GM21717 (cell line): ENCODE measurements at regions not wholly inside any gene's neighbourhood (a gene's known extent, or its start where the extent isn't known, plus 50 kb on each side); places are given as distances from the start of the nearest gene placed in this dataset.
"Not testable (repeated sequence)": the region's sequence is repeated elsewhere in the genome, so short reads cannot be mapped to it uniquely, and the experiment has no call there.

Experiments
- ATAC-seq: cut with Tn5 transposase; IDR thresholded peaks from one replicate; pipeline ENCODE4 v1.9.1; 2021; ENCODE audit warnings: mild to moderate bottlenecking, moderate library complexity; ENCODE audit not compliant: unreplicated experiment

DNA sequence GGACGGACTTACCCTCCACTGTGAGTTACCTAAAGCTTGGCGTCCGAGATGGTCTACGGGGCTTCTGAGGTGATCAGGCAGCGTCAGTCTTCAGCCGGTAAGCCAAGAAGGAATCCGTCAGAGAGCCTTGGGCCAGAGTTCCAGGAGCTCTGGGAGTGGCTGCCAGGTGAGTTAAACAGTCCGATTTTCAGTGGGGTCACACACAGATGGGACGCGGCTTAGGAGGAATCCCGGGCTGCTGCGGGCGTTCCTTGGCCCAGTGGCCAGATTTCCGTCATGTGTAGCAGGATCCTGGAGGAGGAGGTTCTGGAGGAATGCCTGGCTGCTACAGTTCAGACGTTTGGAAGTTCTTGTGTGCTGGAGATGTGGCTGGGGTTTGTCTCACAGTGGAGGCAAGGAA is 700.7 kb upstream of the NEGR1 start:
- ATAC-seq, result not testable (repeated sequence)

DNA sequence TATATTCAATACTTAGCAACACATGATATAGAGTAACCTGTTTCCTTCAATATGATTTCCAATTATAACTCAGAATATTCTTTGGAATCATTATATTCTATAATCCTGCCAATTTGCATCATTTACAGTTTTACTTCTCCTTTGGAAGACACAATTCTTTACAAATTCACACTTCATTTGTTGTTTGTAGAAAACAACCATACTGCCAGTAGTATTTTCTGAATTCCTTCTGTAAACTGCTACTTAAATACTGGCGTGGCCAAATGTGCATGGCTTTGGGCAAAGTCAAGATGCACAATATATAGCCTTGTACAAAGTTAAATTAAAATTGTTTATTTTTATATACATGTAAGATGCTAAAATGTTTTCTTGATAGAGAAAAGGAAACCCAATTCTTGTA is 687.1 kb upstream of the NEGR1 start:
- no peak for ATAC-seq

DNA sequence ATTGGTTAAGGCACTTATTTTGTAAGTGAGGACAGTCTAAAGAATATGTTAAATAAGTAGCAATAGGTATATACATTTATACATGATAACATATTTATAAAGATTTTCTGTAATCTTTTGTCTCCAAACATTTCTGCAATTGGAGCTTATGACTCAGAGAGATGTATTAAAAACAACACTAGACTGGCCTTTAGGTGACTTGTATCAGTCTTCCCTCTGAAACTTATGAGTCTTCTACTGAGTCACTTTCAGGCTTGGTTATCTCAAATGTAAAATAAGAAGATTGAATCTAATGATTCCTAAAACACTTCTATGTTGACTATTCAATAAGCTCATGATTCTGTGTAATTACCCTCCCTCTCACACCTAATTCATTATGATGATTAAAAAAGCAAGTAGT is 672.6 kb upstream of the NEGR1 start:
- ATAC-seq, result no peak

DNA sequence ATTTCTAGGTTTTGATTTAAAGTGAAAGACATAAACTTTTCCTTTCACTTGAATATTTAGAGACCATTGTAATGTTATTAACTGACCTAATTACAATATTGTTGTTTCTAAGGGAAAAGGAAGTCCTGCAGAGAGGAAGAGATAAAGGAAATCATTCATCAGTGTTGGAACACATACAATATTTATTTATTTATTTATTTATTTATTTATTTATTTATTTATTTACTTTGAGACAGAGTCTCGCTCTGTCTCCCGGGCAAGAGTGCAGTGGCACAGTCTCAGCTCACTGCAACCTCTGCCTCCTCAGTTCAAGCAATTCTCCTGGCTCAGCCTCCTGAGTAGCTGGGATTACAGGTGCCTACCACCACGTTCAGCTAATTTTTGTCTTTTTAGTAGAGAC is 668.6 kb upstream of the NEGR1 start:
- not testable (repeated sequence) for ATAC-seq

DNA sequence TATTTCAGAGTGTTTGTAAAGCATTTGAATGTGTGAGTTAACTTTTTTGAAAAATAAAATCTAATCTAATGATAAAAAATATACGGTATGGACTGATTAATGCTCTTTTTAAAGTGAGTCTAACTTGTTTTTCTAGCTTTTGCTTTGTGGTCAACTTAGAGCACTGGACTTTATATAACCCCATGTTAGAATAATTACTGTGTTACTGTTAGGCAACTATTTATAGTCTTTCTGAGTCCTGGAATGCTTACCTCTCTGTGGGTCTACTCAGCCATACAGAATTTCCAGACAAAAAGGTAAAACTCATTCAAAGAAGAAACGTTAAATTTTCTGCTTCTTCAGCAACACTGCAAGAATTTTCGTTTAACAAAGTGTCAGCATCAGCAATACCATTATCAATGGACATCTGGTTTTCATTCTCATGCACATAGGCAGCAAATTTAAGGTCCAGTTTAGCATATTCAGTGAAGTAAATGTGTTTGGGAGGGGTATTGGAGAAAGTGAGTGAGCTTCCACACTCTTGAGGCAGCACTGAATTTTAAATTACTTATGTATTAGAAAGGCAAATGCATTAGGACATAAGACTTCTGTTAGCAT is 664.7 kb upstream of the NEGR1 start:
- ATAC-seq, result no peak

GRCh38 chr1:72942008-72942407 is 659.7 kb upstream of the NEGR1 start:
- ATAC-seq, result no peak

GRCh38 chr1:72938408-72938807 is 656.1 kb upstream of the NEGR1 start:
- no peak for ATAC-seq

DNA sequence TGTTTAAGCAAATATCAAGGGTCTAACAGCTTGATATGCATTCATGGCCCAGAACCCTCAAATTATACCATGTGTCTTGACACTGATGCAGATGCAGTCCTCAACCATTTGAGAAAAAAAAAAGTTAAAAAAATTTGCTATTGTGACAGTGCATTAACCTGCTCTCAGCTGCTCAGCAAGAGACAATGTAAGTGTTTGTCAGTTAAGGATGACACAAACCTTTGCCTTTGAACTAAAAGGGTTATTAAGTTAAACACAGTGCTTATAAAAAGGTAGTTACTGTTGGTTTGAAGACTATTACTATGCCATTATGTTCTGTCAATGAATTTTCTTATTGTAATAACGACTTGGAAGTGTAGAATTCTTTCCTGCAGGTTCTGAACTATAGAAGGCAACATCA is 655.6 kb upstream of the NEGR1 start:
- ATAC-seq, result no peak

- no peak for ATAC-seq
Measured at GRCh38 chr1:72936942-72937341, 654.6 kb upstream of the NEGR1 start.

DNA sequence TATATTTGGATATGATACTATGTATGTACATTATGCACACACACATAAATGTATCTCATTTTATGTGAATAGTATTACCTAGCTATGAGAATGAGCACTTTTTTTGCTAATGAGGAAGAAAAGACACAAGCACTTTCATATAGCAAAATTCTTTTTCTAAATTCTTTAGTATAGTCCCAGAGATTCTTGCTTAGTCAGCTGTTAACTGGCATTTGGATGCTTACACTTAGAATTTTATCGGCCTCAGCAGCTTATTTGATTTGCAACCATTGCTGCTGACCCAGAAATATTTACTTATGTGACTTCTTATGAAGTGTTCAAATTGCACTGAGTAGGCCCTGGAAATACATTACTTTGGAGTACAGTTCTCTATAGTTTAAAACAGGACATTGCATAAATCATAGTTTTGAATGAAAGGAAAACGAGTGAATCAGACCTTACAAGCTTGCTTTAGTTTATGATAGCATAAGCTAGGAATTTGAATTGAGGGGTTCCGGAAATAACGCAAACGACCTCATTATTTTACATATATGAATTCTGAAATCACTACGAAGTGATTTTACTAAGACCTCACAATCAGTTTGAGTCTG is 653.9 kb upstream of the NEGR1 start:
- ATAC-seq, result no peak

DNA sequence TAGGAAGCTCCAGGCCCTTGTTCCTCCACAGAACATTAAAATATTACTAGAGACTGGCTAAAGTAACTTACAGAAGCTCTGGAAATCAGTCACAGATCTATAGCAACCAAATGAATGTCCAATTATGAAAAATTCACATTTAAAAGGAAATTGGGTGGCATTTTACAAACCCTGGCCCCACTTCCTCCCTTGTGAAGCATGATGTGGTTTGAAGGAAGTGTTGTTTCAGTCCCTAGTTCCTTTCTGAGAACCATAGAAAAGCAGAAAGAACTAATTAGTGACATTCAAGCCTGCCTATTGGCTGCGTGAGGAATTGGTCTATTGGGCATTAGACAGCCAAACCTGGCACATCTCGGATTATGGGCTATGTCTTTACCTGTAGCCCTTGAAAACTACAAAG is 649.7 kb upstream of the NEGR1 start:
- ATAC-seq, result no peak

DNA sequence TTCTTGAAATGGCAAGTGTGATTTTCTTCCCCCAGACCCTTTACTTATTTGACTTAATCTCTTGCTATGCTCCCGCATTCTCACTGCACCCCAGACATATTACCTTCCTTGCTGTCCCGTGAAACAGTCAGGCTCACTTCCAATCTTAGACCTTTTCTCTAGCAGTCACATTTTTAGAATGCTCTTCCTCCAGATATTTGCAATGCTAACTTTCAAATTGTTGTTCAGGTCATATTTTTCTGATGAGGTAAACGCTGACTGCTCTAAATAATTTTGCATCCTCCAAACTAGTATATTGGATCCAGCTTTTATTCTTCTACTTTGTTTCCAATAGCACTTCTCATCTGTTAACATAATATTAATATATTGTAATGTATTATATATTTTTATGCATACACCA is 648.2 kb upstream of the NEGR1 start:
- ATAC-seq, result no peak

- ATAC-seq, result no peak
Measured at GRCh38 chr1:72918940-72919339, 636.6 kb upstream of the NEGR1 start.

DNA sequence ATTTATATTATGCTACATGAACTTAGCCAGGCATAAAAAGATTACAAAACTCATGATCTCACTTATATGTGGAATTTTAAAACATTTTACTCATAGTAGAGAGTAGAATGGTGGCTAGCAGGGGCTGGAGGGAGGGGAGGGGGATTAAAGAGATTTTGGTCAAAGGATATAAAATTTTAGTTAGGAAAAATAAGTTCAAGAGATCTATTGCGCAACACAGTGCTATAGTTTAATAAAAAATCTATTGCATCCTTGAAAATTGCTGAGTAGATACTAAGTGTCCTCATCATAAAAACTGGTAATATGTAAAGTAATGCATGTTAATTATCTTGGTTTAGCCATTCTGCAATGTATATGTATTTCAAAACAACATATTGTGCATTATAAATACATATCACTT is 635.6 kb upstream of the NEGR1 start:
- no peak for ATAC-seq

DNA sequence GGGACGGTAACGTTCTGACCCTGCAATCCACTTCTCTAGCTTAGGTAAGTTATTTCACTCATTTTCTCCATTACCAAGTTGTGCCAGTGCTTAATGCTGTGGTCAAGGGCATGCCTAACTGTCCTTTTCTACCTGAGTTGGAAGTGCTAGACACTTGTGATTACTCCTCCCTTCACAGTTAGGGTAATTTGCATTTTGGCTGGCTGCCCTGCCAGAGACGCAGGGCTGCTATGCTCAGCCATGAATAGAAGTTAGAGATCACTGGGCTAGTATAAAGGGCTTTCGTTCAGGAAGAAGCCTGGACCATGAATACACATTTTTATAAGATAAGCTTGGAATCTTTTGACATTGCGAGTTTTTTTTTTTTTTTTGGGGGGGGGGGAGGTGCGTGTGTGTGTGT is 633.2 kb upstream of the NEGR1 start:
- no peak for ATAC-seq

- no peak for ATAC-seq
Measured at GRCh38 chr1:72911656-72912055, 629.3 kb upstream of the NEGR1 start.

- ATAC-seq, result no peak
Measured at GRCh38 chr1:72896256-72896655, 613.9 kb upstream of the NEGR1 start.

- no peak for ATAC-seq
Measured at GRCh38 chr1:72892461-72892860, 610.1 kb upstream of the NEGR1 start.

GRCh38 chr1:72891976-72892375 is 609.6 kb upstream of the NEGR1 start:
- no peak for ATAC-seq

- ATAC-seq, result no peak
Measured at GRCh38 chr1:72885841-72886240, 603.5 kb upstream of the NEGR1 start.

GRCh38 chr1:72885017-72885416 is 602.7 kb upstream of the NEGR1 start:
- no peak for ATAC-seq

- ATAC-seq, result no peak
Measured at GRCh38 chr1:72869873-72870272, 587.5 kb upstream of the NEGR1 start.

DNA sequence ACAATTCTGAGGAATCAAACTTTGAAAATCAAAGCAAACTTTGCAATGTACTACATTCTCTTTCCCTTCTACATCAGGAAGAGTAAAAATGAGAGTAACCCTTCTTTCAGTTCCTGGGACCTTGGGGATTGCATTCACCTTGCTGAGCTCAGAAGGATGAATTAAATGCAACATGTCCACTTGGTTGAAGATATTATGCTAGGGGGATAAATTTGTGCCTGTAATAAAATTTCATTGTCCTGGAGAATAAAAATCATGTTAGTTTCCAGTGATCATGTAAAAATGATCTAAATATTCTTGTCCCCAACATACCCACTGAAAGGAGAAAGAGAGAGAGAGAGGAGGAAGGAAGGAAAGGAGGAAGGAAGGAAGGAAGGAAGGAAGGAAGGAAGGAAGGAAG is 587.1 kb upstream of the NEGR1 start:
- no peak for ATAC-seq
